Breast epithelium (tissue), 4 donors: ENCODE measurements at regions not wholly inside any gene's neighbourhood (a gene's known extent, or its start where the extent isn't known, plus 50 kb on each side); places are given as distances from the start of the nearest gene placed in this dataset.

ENCODE experiments used
- DNase-seq, 2 donors: peaks; one replicate each; pipeline ENCODE4 v3.0.0-alpha.2; 2019; ENCODE audit warnings: low spot score in 2 of 2
- H3K27ac ChIP-seq, 2 donors: fragments of 200-600 bp; sonication (generic) in 1 of 2; one replicate each; pipeline ENCODE4 v1.5.1; 2016 to 2019; ENCODE audit warnings: mild to moderate bottlenecking in 1 of 2
- H3K27me3 ChIP-seq, 2 donors: fragments of 200-600 bp; sonication (generic) in 1 of 2; one replicate each; pipeline versions ENCODE4 v1.5.1 to v1.6.0; 2017 to 2019; ENCODE audit warnings: control low read depth in 1 of 2, mild to moderate bottlenecking in 1 of 2
- H3K36me3 ChIP-seq: fragments of 200-600 bp; one replicate; pipeline ENCODE4 v1.5.1; 2019
- H3K4me1 ChIP-seq, 2 donors: fragments of 200-600 bp; sonication (generic); one replicate each; pipeline ENCODE4 v1.5.1; 2016 to 2019; ENCODE audit warnings: control low read depth in 1 of 2
- H3K4me3 ChIP-seq, 3 donors: fragments of 200-600 bp; sonication (generic); 1 replicate in 2 of 3; 2 replicates in 1 of 3; pipeline ENCODE4 v1.5.1; 2016 to 2019; ENCODE audit warnings: mild to moderate bottlenecking in 3 of 3, moderate library complexity in 2 of 3
- H3K9me3 ChIP-seq, 2 donors: fragments of 200-600 bp; sonication (generic) in 1 of 2; one replicate each; pipeline ENCODE4 v1.5.1; 2016 to 2019; ENCODE audit warnings: control low read depth in 1 of 2
- CTCF ChIP-seq, 3 donors: fragments of 450-650 bp; IDR thresholded peaks; one replicate each; pipeline ENCODE4 v1.5.1; 2016 to 2017; ENCODE audit warnings: antibody characterized with exemption in 3 of 3, mild to moderate bottlenecking in 3 of 3, moderate library complexity in 3 of 3
- POLR2A ChIP-seq: fragments of 450-650 bp; IDR thresholded peaks from one replicate; pipeline ENCODE4 v1.6.1; 2016; ENCODE audit warnings: antibody characterized with exemption, mild to moderate bottlenecking, moderate library complexity
- POLR2AphosphoS5 ChIP-seq, 3 donors: sonication (generic); formaldehyde crosslinking; IDR thresholded peaks; one replicate each; pipeline ENCODE4 v1.6.1; 2017; ENCODE audit warnings: antibody characterized with exemption in 3 of 3
- intact Hi-C: fragments of 100-400 bp; cut with DNase I; formaldehyde crosslinking; loops from one replicate; pipeline ENCODE4 v1.15.1; 2023; ENCODE audit warnings: low total_unique reads

DNA sequence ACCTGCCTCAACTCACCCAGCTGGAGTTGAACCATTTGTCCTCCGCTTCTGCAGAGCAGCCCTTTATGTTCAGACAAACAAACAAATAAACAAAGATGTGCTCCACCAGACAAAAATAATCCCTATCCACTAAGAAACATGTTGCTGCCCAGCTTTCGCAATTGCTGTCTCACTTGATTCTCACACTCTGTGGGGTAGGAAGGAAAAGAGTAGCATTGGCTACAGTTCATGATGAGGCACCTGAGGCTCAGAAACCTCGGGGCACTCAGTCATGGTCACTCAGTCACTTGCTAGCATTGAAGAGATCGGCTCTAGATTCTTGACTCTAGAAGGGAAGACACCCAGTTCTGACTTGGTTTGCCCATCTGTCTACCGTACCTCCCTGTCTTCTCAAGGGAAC, 88.0 kb upstream of the ZMIZ1 start:
- H3K4me3 ChIP-seq, result no peak overlapping the region
- no peak overlapping the region for H3K27ac ChIP-seq
- H3K27me3 ChIP-seq, result no peaks in the 10 kb centered on the region
- intact Hi-C loops, result no loop called here
- TF ChIP-seq CTCF (IDR thresholded peaks at IDR 0.05), result no peak
- no peak for TF ChIP-seq POLR2AphosphoS5 (IDR thresholded peaks at IDR 0.05)
- no peak for TF ChIP-seq POLR2A
- H3K4me1 ChIP-seq, result no peaks in the 10 kb centered on the region
- DNase-seq, result no peak
- no peaks in the 10 kb centered on the region for H3K9me3 ChIP-seq
- no peaks in the 10 kb centered on the region for H3K36me3 ChIP-seq

DNA sequence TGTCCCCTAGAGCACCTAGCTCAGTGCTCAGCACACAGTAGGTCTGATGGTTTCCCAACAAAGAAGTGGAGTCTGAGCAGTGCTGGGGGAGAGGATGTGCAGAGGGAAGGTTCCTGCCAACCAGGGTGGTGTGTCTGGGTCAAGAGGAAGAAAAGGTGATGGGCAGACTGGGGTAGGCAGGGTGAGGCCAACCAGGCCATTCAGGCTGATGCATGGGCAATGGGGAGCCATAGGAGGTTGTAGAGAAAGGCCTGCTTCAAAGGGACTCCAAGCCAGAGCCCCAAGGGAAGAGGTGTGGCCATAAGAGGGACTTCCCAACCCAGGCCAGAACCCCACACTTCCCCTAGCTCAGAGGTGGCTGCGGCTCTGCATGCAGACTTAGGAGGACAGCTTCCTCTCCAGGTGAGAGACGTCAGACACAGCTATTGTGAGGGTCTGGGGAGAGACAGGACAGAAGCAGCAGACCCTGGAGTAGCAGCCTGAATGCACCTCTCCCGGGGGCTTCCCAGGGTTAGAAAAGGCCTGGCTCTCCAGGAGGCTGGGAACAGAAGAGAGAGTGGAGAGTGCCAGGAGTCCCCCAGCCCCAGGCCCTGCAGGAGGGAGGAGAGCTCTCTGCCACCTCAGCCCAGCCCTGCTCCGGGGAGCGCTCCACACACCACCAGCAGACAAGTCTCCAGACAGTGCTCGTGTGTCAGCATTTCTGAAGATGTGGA, 87.4 kb upstream of the ZMIZ1 start:
- H3K27ac ChIP-seq, result no peak overlapping the region
- no peak for TF ChIP-seq POLR2A
- no peak for TF ChIP-seq POLR2AphosphoS5 (IDR thresholded peaks at IDR 0.05)
- intact Hi-C loops, result no loop called here
- H3K36me3 ChIP-seq, result no peaks in the 10 kb centered on the region
- no peak overlapping the region for H3K4me3 ChIP-seq
- no peaks in the 10 kb centered on the region for H3K9me3 ChIP-seq
- H3K27me3 ChIP-seq, result no peaks in the 10 kb centered on the region
- no peak for DNase-seq
- no peaks in the 10 kb centered on the region for H3K4me1 ChIP-seq

- intact Hi-C loops, result no loop called here
- Histone ChIP-seq H3K27ac (no peak overlapping the region), H3K4me3 (no peak overlapping the region), H3K27me3 (no peaks in the 10 kb centered on the region), H3K36me3 (no peaks in the 10 kb centered on the region), H3K4me1 (no peaks in the 10 kb centered on the region), H3K9me3 (no peaks in the 10 kb centered on the region)
- no peak for DNase-seq
- TF ChIP-seq CTCF (IDR thresholded peaks at IDR 0.05) (no peak), POLR2A (no peak), POLR2AphosphoS5 (IDR thresholded peaks at IDR 0.05) (no peak)
These were observed 86.8 kb upstream of the ZMIZ1 start for GRCh38 chr10:78981970-78982281.

- Histone ChIP-seq H3K4me1 (no peaks in the 10 kb centered on the region), H3K36me3 (no peaks in the 10 kb centered on the region), H3K27me3 (no peaks in the 10 kb centered on the region), H3K4me3 (no peak overlapping the region), H3K9me3 (no peaks in the 10 kb centered on the region), H3K27ac (no peak overlapping the region)
- DNase-seq, result no peak
- intact Hi-C loops, result no loop called here
- TF ChIP-seq POLR2A (no peak), CTCF (IDR thresholded peaks at IDR 0.05) (no peak), POLR2AphosphoS5 (IDR thresholded peaks at IDR 0.05) (no peak)
These were observed 86.0 kb upstream of the ZMIZ1 start for GRCh38 chr10:78982726-78983125.

GRCh38 chr10:78983608-78984007, 85.2 kb upstream of the ZMIZ1 start:
- Histone ChIP-seq H3K36me3 (no peaks in the 10 kb centered on the region), H3K27me3 (no peaks in the 10 kb centered on the region), H3K4me3 (no peak overlapping the region), H3K9me3 (no peaks in the 10 kb centered on the region), H3K27ac (no peak overlapping the region), H3K4me1 (no peaks in the 10 kb centered on the region)
- no peak for DNase-seq
- intact Hi-C loops, result no loop called here
- no peak for TF ChIP-seq POLR2A
- TF ChIP-seq CTCF (IDR thresholded peaks at IDR 0.05), result no peak
- no peak for TF ChIP-seq POLR2AphosphoS5 (IDR thresholded peaks at IDR 0.05)
